GM19238 (cell line): ENCODE measurements at regions not wholly inside any gene's neighbourhood (a gene's known extent, or its start where the extent isn't known, plus 50 kb on each side); places are given as distances from the start of the nearest gene placed in this dataset.

Source experiments
- DNase-seq: peaks from one replicate; pipeline ENCODE4 v3.0.0; 2011; ENCODE audit warnings: low spot score; ENCODE audit not compliant: insufficient read length

DNA sequence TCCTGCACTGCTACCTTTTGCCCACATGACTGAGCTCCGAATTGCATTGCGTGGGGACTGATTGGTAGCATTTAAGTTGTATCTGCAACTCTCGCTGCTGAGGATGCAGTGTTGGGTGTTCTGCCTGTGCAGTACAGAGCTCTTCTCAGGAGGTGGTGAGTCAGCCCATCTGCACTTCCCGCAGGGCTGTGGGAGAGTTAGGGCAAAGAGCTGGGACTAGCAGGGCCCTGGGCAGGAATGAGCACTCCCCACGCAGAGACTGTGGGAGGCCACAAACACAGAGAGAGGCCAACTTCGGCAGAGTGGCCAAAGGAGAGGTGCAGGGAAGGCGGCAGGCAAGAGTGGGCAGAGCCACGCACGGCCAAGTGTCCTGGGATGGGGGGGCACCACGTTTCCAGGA lies 244.7 kb downstream of the SIPA1L2 start:
- no peak for DNase-seq

DNA sequence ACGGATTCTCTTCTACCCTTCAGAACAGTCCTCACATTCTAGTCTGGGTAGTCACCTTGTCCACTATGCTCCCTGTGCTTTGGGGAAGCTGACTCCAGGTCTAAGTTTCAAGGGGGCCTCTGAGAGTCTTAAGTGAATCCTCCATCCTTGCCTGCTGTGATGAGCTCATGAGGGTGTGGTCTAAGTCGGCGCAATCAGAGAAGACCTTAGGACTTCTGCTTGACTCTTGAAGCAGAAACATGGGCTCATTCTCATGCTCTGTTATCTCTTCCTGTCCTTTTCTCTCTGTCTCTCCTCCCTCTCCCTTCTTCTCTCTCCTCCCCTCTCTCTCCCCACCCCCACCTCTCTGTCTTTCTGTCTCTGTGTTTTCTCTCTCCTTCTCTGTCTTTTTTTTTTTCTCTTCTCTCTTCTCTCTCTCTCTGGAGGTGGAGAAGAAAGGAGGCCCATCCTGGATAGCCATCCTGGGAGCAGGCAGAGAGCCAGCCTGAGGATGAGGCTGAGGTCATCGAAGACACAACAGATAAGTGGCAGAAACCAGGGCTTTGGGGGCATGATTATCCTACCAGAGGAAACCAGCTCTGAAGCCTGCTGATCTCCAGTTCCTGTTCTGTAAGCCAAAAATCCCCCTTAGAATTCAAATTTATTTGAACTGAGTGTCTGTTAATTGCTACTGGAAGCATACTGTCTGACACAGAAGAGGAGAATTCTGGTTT lies 245.6 kb downstream of the SIPA1L2 start:
- no peak for DNase-seq

DNA sequence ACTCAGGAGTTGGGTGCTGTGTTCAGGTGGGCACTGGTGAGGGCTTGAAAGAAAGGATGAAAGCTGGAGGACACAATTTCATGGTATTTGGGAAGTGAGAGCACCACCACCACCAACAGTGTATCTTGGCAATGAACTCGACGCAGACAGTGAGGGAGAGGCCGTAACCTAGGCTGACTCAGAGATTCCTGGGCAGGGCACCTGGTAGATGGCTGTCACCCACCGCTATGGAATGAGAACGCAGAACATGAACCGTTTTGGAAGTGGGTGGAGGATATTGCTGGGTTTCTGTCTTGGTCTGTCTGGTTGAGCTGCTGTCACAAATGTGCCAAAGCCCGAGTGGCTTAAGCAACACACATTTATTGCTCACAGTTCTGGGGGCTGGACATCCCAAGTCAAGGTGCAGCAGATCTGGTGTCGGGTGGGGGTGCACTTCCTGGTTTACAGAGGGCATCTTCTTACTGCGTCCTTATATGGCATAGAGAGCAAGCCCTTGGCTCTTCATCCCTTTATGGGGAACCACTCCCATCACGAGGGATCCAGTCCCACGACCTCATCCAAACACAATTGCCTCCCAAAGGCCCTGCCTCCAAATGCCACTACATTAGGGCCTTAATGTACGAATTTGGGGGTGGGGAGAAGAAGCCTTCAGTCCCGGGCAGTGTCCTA lies 246.3 kb downstream of the SIPA1L2 start:
- DNase-seq: no peak

DNA sequence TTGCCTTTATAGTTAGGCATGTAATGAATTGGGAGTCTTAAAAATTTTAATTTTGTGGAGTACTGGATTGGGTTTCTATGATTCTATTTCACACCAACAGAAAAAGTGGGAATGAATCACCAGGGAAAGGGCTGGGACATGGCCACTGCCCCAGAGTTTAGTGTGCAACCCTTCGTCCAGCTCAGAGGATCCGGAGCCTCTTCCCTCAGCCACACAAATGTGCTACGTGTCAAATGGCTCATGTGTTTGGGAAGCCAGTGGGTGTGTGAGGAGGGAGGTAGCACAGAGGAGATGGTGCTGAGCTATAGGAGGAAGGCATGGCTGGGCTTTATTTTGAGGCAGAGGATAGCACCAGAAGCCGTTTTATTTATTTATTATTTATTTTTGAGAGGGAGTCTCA lies 247.3 kb downstream of the SIPA1L2 start:
- no peak for DNase-seq

DNA sequence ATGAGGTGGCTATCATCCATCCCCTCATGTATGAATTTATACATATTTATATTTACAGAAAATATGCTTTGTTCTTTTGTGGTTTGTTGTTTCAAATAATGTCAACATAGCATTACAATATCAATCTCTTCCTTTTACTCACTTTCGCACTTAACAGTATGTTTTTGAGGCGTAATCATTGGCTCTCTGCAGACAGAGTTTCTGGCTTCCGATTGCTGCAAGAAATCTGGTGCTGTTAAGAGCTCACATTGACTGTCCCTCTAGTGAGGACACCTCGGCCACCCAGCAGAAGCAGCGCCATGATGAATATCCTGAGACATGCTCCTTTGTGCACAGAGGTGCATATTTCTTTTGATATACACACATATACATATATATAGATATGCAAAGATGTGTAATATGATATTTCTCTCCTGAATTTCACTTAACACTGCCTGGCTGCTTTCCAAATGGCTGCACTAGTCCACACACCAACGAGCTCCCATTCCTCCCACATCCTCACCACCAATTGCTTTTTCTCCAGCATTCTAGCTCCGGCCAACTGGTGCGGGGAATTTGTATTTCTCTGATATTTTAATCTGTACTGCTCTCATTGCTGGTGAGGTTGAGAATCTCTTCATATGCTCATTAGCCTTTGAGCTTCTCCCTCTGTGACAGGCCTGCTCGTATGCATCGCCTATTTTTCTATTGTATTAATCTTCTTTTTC lies 248.4 kb downstream of the SIPA1L2 start:
- no peak for DNase-seq

DNA sequence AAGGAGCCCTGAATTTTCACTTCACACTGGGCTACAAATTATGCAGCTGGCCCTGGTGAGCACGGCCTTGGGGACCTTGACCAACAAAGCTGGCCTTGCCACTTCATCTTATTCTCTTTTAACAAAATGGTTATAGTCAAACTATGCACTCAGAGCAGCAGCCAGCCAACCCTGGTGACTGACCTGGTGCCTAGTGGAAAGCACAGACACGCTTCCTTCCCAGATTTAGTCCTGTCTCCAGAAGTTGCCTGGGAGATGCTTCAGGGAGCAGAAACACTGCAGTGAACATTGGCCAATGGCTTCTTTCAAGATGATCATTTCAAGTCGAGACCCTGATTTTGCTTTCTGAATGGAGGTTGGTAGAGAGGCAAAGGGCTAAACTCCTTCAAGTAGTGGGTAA lies 249.3 kb downstream of the SIPA1L2 start:
- no peak for DNase-seq

DNA sequence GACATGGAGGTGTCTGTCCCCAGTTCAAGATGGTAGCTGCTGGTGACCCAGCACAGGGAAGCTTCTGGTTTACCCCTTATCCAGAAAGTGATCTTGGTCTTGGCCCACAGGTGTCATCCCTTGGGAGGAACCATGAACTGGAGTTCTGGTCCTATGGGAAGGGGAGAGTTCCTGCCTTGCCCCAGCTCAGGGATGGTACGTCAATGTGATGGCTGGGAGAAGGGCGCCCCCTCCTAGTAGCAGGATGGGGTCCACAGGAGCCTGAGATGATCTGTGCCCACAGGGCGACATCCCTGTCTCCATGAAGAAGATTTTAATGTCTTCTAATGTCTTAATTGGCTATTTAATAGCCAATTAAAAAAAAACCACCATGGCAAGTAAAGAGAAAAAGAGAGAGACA lies 249.8 kb downstream of the SIPA1L2 start:
- no peak for DNase-seq

DNA sequence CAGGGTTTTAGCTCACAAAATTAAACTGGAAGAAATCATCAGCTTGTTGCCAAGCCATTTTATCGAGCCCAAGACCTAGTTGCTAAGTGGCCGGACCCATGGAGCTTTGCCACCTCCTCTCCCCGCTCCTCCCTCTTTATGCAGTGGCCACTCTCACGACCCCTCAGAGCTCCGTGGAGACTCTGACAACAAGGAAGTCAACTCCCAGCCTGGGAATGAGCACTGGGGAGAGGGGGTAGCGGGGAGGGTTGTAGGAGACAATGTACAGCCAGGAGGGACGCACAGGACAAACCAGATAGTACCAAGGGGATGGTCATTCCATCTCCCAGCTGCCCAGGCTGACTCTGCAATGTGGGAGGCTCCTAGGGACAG lies 250.9 kb downstream of the SIPA1L2 start:
- no peak for DNase-seq

DNA sequence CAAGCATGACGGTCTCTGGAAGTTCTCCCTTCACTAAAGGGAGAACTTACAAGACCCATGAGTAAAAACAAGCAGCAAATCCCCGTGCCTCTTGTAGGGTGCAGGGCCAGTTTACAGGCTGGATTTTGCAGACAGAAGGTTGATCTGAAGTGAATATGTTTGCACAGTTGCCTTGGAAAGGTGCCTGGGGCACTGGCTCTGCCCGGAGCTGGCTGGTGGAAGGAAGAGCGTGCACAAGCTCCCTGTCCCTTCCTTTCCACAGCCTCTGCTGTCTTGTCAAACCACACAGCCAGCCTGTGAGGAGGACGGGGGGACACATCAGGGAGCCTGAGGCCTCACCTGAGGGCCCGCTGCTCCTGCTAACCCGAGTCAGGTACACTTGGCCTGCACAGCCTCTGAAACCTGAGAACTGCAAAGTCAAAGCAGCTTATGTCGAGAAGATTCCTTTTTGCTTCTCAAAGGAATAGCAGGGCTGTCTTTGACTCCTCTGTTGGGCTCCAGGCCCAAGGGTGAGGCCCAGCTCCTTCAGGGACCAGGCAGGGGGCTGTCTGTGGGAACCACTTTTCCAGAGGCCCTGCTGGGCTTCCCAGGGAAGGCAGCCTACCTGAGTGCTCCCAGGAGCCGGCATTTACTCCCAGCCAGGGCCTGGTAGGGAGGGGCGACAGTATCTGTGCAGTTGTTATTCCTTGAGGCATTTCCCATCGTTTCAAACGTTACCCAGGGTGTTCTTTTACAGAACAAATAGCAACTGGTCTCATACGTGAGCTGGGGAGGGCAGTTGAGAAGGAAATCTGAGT lies 251.5 kb downstream of the SIPA1L2 start:
- no peak for DNase-seq

DNA sequence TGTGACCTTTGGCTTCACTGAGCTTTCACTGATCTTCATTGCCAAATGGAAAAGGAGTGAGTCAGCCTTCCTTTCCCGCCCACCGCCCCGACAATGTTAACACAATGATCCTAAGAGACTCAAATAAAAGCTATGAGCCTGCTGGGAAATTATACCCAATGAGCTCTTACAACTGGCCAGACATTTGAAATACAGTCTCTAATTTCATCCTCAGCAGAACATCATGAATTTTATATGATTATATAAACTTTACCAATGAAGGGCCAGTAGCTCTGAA lies 252.5 kb downstream of the SIPA1L2 start:
- DNase-seq: no peak

DNA sequence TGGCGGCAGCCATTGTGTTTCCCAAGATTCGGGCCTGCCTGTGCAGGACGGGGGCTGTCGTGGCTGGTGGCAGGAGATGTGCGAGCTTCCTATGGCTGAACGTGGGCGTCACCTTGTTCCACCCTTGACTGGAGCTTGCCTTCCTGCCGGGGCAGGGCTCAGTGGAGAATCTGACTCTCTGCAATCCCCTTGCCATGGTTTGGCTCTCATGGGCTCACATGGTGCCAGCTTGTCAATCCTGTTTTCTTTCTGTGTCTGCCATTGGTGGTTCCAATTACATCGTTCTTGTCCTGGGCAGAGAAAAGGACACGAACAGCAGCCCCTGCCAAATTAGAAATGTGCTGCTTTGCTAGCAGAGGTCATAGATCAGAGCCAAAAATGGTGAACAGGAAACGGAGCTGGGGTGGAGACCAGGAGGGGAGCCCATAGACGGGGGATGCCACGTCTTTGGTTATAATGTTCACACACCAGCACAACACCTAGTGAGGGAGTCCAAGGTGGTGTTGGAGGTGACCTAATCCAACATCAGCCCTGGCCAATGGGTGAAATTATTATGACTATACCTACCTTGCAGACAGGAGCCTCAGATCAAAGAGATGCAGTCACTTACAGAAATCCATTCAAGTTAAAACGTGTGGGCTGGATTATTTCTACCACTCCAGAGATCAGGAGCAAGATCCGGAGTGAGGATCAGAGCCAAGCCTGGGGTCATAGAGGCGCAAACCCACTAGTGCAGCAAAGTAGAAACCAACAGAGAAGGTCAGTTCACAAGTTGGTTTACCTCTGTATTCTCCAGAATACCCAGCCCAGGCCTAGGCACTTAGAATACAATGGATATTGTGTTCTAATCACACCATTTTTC lies 253.1 kb downstream of the SIPA1L2 start:
- no peak for DNase-seq

DNA sequence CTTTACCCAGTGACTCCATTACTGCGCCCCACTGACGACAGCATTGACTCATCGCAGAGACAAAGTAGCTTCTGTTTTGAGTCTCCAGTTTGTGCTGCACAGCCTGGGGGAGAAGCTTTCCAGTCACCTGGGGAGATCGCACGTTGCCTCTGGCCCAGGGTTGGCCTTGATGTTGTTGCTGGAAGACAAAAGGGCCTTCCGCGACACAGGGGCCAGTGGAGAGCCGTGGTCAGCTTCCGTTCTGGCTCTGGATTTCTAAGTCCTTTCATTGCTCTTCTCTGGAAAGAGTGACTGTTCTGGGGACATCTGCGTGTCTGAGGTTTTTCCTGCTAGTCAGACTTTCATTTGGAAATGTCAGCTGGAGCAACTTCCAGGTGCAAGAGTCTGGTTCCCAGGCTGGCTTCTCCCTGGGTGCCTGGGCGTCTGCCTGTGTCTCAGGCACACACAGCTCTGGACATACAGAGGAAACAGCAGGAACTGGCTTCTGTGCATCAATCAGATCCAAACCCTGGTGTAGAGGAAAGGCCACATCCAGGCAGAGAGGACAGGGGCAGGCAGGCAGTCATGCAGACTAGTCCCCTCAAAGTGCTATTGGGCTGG lies 257.0 kb downstream of the SIPA1L2 start:
- DNase-seq: no peak

DNA sequence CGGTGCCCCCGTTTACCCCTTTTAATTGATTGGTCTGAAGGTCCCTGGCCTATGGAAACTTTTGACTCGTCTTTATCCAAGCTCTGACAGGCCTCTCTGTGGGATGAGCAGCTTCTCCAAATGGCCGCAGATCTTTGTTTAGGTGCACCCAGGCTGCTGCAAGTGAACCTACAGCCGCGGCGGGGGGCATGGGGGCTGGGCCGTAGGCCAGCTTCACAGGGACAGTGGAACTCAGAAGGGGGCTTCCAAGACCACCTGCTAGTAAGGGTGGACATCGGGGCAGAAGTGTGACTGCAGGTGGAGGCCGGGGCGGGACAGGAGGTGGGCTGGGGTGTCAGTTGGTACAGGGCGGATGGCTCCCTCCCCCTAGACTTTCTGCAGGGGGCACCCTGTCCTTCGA lies 257.5 kb downstream of the SIPA1L2 start:
- no peak for DNase-seq

DNA sequence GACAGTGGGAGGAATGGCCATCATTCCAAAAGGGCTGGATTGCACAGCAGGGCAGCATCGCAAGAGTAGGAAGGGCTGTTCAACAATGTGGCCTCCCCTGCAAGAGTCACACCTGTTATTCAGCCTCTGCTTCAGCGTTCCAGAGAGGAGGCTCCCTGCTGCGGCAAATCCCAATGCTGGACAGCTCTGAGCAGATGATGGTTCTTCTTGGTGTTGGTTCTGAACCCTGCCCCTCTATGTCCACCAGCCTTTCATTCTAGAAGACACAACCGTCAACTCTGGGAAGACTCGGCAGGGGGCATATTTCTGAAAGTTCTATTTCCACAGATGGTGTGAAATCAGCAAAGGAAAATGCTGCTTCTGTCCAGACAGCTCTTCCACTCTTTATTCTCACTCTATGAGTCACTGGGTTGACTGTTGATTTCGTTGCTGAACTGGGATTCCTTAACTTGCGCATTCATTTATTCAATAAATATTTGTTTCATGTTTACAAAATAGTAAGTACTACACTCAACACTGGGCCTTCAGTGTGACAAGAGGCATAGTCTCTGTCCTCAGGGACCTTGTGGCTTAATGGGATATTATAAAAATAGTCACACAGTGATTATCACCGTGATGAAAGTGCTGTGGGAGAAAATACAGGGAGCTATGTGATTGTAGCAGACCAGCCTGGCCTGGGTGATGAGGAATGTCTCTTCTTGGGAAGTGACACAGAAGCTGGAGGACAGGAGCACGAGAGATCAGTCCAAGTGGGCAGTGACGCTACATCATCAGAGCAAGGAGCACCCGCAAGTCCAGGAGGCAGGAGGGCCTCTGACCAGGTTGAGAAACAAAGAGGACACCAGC lies 260.3 kb downstream of the SIPA1L2 start:
- DNase-seq: no peak

DNA sequence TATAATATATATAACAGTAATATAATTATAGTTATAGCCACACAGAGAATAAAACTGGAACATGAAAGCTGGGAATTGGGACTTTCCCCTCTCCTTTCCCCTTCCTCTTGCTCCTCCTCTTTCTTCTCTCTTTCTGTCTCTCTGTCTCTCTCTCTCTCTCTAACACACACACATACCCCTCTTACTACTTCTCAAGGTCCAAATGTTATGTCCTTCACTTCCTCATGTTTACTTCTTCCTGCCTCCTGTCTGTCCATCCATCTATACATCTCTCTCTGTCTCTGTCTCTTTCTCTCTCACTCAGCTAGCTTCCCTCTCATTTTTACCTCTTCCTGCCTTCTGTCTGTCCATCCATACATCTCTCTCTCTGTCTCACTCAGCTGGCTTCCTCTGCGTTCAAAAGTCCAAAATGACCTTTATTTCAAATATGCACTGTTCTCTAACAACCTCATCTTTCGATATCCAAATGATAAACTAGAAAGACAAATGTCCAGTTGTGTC lies 261.1 kb downstream of the SIPA1L2 start:
- no peak for DNase-seq

DNA sequence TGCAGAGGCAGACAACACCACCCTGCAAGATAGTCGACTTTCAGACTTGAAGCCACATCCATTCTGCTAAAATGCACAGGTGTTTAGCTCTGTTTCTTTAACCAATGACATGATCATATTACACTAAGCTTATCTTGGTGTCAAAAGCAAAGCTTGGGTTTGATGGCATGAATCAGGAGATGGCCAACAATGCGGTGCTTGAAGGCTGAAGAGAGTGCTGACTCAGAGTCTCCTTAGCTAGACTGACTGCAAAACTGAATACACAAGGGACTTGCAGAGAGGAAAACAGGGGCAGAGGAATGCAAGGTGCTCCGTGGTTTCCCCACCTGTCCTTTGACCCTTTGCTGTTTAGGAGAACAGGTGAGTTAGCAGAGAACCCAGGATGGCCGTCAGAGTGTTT lies 262.6 kb downstream of the SIPA1L2 start:
- no peak for DNase-seq

DNA sequence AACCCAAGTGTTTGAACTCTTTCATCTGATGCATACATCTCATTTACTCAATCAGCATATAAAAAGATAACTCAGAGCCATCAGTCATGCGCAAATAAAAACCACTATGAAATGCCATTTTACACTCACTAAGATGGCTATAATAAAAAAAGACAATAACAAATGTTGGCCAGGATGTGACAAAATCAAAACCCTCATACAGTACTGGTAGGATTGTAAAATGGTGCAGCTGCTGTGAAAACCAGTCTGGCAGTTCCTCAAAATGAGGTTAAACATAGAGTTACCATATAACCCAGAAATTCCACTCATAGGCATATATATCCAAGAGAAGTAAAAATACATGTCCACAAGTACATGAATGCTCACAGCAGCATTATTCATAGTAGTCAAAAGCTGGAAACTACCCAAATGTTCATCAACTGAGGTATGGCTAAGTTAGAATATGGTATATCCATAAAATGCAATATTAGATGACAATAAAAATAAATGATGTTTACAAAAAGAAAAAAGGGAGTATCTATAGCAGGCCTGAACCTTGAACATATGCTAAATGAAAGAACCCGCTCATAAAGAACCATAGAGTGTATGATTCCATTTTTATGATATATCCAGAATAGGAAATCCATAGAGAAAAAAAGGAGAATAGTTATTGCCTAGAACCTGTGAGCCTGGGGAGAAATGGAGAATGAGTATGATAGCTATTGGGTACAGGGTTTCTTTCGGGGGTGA lies 265.1 kb downstream of the SIPA1L2 start:
- DNase-seq: no peak

DNA sequence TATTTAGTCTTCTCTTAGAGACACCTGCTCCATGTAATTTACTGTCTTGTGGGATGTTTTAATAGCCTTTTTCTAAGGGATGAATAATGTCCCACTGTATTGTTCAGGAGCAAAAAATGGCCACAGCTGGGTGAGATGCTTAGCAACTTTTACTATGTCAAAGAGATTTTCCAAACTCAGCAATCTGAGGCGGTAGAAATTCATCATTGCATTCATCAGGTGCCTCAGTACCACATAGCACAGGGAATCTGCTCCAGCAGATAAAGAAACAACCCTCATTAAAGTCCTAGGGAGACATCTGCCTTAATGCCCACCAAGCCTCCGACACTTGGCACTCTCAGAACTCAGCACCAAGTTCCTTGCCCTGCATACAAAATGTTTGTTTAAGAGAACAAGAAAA lies 266.9 kb downstream of the SIPA1L2 start:
- no peak for DNase-seq

DNA sequence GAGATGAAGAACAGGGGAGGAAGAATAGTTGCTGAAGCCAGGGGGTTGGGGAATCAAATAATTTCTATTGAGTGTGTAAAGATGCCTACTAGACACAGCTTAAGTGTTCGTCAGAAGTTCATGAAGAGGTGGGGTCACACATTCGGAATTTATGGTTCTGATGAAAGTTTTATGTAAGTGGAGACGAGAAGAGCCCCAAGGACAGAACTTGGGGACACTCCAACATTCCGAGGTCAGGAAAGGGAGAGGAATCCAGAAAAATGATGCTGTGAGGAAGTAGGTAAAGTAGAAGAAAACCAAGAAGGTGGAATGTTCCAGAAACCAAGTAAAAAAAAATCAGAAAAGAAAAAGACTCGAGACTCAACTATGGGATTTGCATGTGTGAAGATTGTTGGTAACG lies 272.5 kb downstream of the SIPA1L2 start:
- no peak for DNase-seq
